K562 (cell line): ENCODE measurements at regions not wholly inside any gene's neighbourhood (a gene's known extent, or its start where the extent isn't known, plus 50 kb on each side); places are given as distances from the start of the nearest gene placed in this dataset.
A peak's percentile ranks its signal among the peaks of the same experiment; 100 is the strongest.

Source experiments
- ATAC-seq: fragments of 200-7000 bp; cut with Tn5 transposase; 3 replicates; pipeline ENCODE4 v1.9.1; 2020; ENCODE audit warnings: moderate library complexity
- BruUV-seq: library from RNA; stranded (reverse); fragments of 400-500 nt; replicated peaks from 2 replicates; lab custom pipeline; 2021; lab: Mats Ljungman, UMichigan
- CTCF ChIA-PET: fragments of 300-600 bp; formaldehyde crosslinking; extraction: SDS; loops from one replicate; lab custom pipeline; 2021; ENCODE audit warnings: low intra/inter-chr PET ratio; lab: Yijun Ruan, JAX
- POLR2A ChIA-PET: fragments of 300-600, 350-650 bp; sonication (Branson Sonifier 250); formaldehyde crosslinking; extraction: SDS; loops from one replicate; lab custom pipeline; 2021; ENCODE audit warnings: antibody characterized with exemption, inconsistent platforms; lab: Yijun Ruan, JAX
- DNase-seq, 4 experiments: peaks; one replicate each; pipeline versions ENCODE4 v3.0.0 to v3.0.0-alpha.2; 2011 to 2018; ENCODE audit warnings: low spot score in 3 of 4, mixed read lengths in 3 of 4; ENCODE audit errors: extremely low read depth in 1 of 4
- FAIRE-seq: peaks from 2 replicates; lab custom pipeline; 2011; peaks lifted over from hg19 to GRCh38; lab: Jason Lieb, UNC
- H2AFZ ChIP-seq: 2 replicates; pipeline ENCODE4 v1.6.0; 2011; ENCODE audit warnings: low read depth, low read length, control low read depth, inconsistent platforms
- H3K27ac ChIP-seq: fragments of 200-600 bp; 3 replicates; pipeline ENCODE4 v1.8.0; 2011; ENCODE audit warnings: low read depth, mild to moderate bottlenecking, control low read depth, inconsistent platforms, low read length, moderate library complexity, mixed read lengths; ENCODE audit errors: extremely low read depth
- H3K27me3 ChIP-seq, 2 experiments: fragments of 300-600 bp in 1 of 2; 2 replicates in 1 of 2; 3 replicates in 1 of 2; pipeline versions ENCODE4 v1.6.0 to v1.8.0; 2011; ENCODE audit warnings: inconsistent platforms in 2 of 2, low read length in 2 of 2, mild to moderate bottlenecking in 1 of 2, mixed read lengths in 1 of 2, moderate library complexity in 1 of 2; ENCODE audit not compliant: control insufficient read depth in 2 of 2, insufficient read depth in 2 of 2
- H3K36me3 ChIP-seq: fragments of 300-600 bp; 3 replicates; pipeline ENCODE4 v1.8.0; 2011; ENCODE audit warnings: mild to moderate bottlenecking, low read length, inconsistent platforms; ENCODE audit not compliant: control insufficient read depth, insufficient read depth
- H3K4me1 ChIP-seq, 2 experiments: fragments of 200-600 bp in 1 of 2; replicated peaks in 1 of 2; 2 replicates in 1 of 2; 3 replicates in 1 of 2; pipeline versions ENCODE4 v1.5.1 to v1.8.0; 2011; ENCODE audit warnings: inconsistent platforms in 2 of 2, low read length in 2 of 2, mild to moderate bottlenecking in 1 of 2, mixed read lengths in 1 of 2, moderate library complexity in 1 of 2; ENCODE audit not compliant: control insufficient read depth in 2 of 2, insufficient read depth in 2 of 2
- H3K4me2 ChIP-seq: 2 replicates; pipeline ENCODE4 v1.6.1; 2011; ENCODE audit warnings: low read length, control low read depth, inconsistent platforms, mixed read lengths; ENCODE audit not compliant: insufficient read depth
- H3K4me3 ChIP-seq: fragments of 200-600 bp; sonication (generic), shearing (Covaris generic); 2 replicates; pipeline ENCODE4 v1.5.1; 2016; ENCODE audit warnings: control low read depth, inconsistent platforms
- H3K79me2 ChIP-seq: fragments of 200-600 bp; 3 replicates; pipeline ENCODE4 v1.8.0; 2011; ENCODE audit warnings: low read length, inconsistent platforms; ENCODE audit not compliant: control insufficient read depth, insufficient read depth
- H3K9ac ChIP-seq, 2 experiments: 2 replicates each; pipeline versions ENCODE4 v1.6.0 to v1.6.1; 2011; ENCODE audit warnings: low read depth in 2 of 2, low read length in 2 of 2, control low read depth in 1 of 2, inconsistent platforms in 1 of 2, mild to moderate bottlenecking in 1 of 2, mixed read lengths in 1 of 2; ENCODE audit not compliant: insufficient read depth in 1 of 2
- H3K9me1 ChIP-seq: one replicate; pipeline ENCODE4 v1.6.0; 2011; ENCODE audit warnings: inconsistent platforms, mild to moderate bottlenecking, low read length, moderate library complexity; ENCODE audit not compliant: control insufficient read depth, insufficient read depth
- H3K9me3 ChIP-seq: replicated peaks from 2 replicates; pipeline ENCODE4 v1.5.1; 2011; ENCODE audit warnings: low read depth, low read length, inconsistent platforms; ENCODE audit not compliant: control insufficient read depth, insufficient read depth
- H4K20me1 ChIP-seq: replicated peaks from 2 replicates; pipeline ENCODE4 v1.6.1; 2011; ENCODE audit warnings: low read length, inconsistent platforms, mixed read lengths; ENCODE audit not compliant: control insufficient read depth, insufficient read depth
- BACH1 ChIP-seq: fragments of 200-800 bp; sonication (Bioruptor generic); IDR thresholded peaks from 2 replicates; pipeline ENCODE4 v1.6.1; 2016; ENCODE audit warnings: missing genetic modification characterization, missing compliant biosample characterization
- C11orf30 ChIP-seq: fragments of 450-650 bp; IDR thresholded peaks from 2 replicates; pipeline ENCODE4 v1.6.1; 2016; ENCODE audit warnings: low read depth, mild to moderate bottlenecking
- FOXA1 ChIP-seq: fragments of 450-650 bp; IDR thresholded peaks from 2 replicates; pipeline ENCODE4 v1.6.1; 2016; ENCODE audit warnings: mild to moderate bottlenecking, borderline replicate concordance
- FOXJ3 ChIP-seq: sonication (generic); formaldehyde crosslinking; IDR thresholded peaks from 2 replicates; pipeline ENCODE4 v1.4.0; 2020; ENCODE audit warnings: mild to moderate bottlenecking, missing genetic modification reagents
- ILF3 ChIP-seq: fragments of 450-650 bp; IDR thresholded peaks from 2 replicates; pipeline ENCODE4 v1.6.1; 2018; ENCODE audit warnings: antibody characterized with exemption, mild to moderate bottlenecking, moderate library complexity, borderline replicate concordance
- MAFF ChIP-seq: IDR thresholded peaks from 2 replicates; pipeline ENCODE4 v1.6.1; 2012; ENCODE audit warnings: low read length, improper control_type of control experiment
- MAFG ChIP-seq: fragments of 450-650 bp; conservative IDR thresholded peaks from 2 replicates; pipeline ENCODE4 v1.6.1; 2016; ENCODE audit warnings: missing genetic modification characterization, missing compliant biosample characterization
- MAFK ChIP-seq: IDR thresholded peaks from 2 replicates; pipeline ENCODE4 v1.6.1; 2011; ENCODE audit warnings: low read length, improper control_type of control experiment
- MAX ChIP-seq: sonication (generic); formaldehyde crosslinking; IDR thresholded peaks from 2 replicates; pipeline ENCODE4 v1.9.0; 2022; ENCODE audit warnings: mild to moderate bottlenecking, missing genetic modification reagents
- MXD1 ChIP-seq: fragments of 250-450 bp; sonication (Bioruptor Pico); IDR thresholded peaks from 2 replicates; pipeline ENCODE4 v1.8.0; 2021; ENCODE audit warnings: borderline replicate concordance, mild to moderate bottlenecking, moderate library complexity; ENCODE audit not compliant: poor library complexity, severe bottlenecking
- NFE2 ChIP-seq: IDR thresholded peaks from 2 replicates; pipeline ENCODE4 v1.6.1; 2014; ENCODE audit warnings: antibody characterized with exemption, low read depth
- NFE2L1 ChIP-seq: fragments of 450-650 bp; IDR thresholded peaks from 2 replicates; pipeline ENCODE4 v1.6.1; 2016; ENCODE audit warnings: missing genetic modification characterization, low read depth, mild to moderate bottlenecking, missing compliant biosample characterization, moderate library complexity, borderline replicate concordance
- POLR2B ChIP-seq: fragments of 450-650 bp; IDR thresholded peaks from 2 replicates; pipeline ENCODE4 v1.6.1; 2018; ENCODE audit warnings: low read depth; ENCODE audit not compliant: partially characterized antibody
- RB1 ChIP-seq: fragments of 450-650 bp; IDR thresholded peaks from 2 replicates; pipeline ENCODE4 v1.6.1; 2017; ENCODE audit warnings: low read depth, mild to moderate bottlenecking
- SRSF7 ChIP-seq: fragments of 200-400 bp; formaldehyde crosslinking; optimal IDR thresholded peaks from 2 replicates; pipeline ENCODE3; 2017; ENCODE audit warnings: mild to moderate bottlenecking, low read depth, low read length
- ZNF316 ChIP-seq: fragments of 450-650 bp; IDR thresholded peaks from 2 replicates; pipeline ENCODE4 v1.6.1; 2016
- ZNF444 ChIP-seq: fragments of 250-450 bp; sonication (Bioruptor Pico); IDR thresholded peaks from 2 replicates; pipeline ENCODE4 v1.4.0; 2020; ENCODE audit warnings: mild to moderate bottlenecking, moderate library complexity
- whole genome bisulfite sequencing: fragments of 100-300 bp; shearing (Covaris generic); methylation state at CpG from one replicate; pipeline ENCODE4 v1.1.6; 2016; ENCODE audit warnings: low coverage, mixed read lengths; ENCODE audit not compliant: insufficient coverage; ENCODE audit errors: missing lambda C conversion rate; 5-methylcytosine and 5-hydroxymethylcytosine counted together
- in situ Hi-C: fragments of 300-500 bp; cut with MboI; formaldehyde crosslinking; loops from 4 replicates; pipeline ENCODE4 v1.15.0; 2018; ENCODE audit warnings: inconsistent platforms, mixed read lengths
- intact Hi-C: fragments of 100-400 bp; cut with micrococcal nuclease; formaldehyde crosslinking; loops from 2 replicates; pipeline ENCODE4 v1.14.2; 2022

GRCh38 chr7:68724965-68725364 lies 873.3 kb upstream of the AUTS2 start:
- WGBS: 4% methylated on average over 6 of the region's 6 CpGs
- H3K9me1 ChIP-seq: no peaks in the 10 kb centered on the region
- intact Hi-C loops: no loop called here
- POLR2A ChIA-PET: no interaction called here
- H3K79me2 ChIP-seq: no peaks in the 10 kb centered on the region
- no peak for FAIRE-seq
- H4K20me1 ChIP-seq: no peaks in the 10 kb centered on the region
- DNase-seq: peak in 1 of 4 experiments; percentile 10
- BruUV-seq: no TSS peak
- CTCF ChIA-PET: no interaction called here
- H3K27me3 ChIP-seq: no peaks in the 10 kb centered on the region
- no peak overlapping the region for H3K4me2 ChIP-seq
- H2AFZ ChIP-seq: peak overlapping the region; percentile 14; the same call in 1 of the 2 replicates
- no peaks in the 10 kb centered on the region for H3K9me3 ChIP-seq
- in situ Hi-C loops: no loop called here
- TF ChIP-seq MAFG (tag) (peak; percentile 96), MAFF (peak; percentile 96), MAX (CRISPR knock-in tag) (no peak), ILF3 (no peak), MAFK (peak; percentile 95), NFE2L1 (tag) (peak; percentile 82), FOXA1 (no peak), NFE2 (peak; percentile 93), RB1 (no peak), MXD1 (no peak), ZNF444 (no peak), POLR2B (no peak), SRSF7 (no peak), C11orf30 (peak; percentile 93), ZNF316 (peak; percentile 97), FOXJ3 (CRISPR knock-in tag) (no peak), BACH1 (tag) (peak; percentile 73)
- TF ChIP-seq, all 486 proteins: peak for 8
- H3K27ac ChIP-seq: no peak overlapping the region
- H3K4me3 ChIP-seq: no peak overlapping the region
- H3K9ac ChIP-seq: no peak overlapping the region
- H3K36me3 ChIP-seq: no peaks in the 10 kb centered on the region
- ATAC-seq: peak; percentile 47; the same call in 1 of the 3 replicates
- H3K4me1 ChIP-seq: no peaks in the 10 kb centered on the region
